ENCODE measurements at regions not wholly inside any gene's neighbourhood (a gene's known extent, or its start where the extent isn't known, plus 50 kb on each side); places are given as distances from the start of the nearest gene placed in this dataset.

- Histone ChIP-seq H4K20me1 (ENCODE audit: insufficient read depth) (no peaks in the 10 kb centered on the region), H3K36me3 (ENCODE audit: low read depth) (no peaks in the 10 kb centered on the region), H3K9me3 (ENCODE audit: low read depth) (no peaks in the 10 kb centered on the region), H3K4me2 (ENCODE audit: unreplicated experiment) (no peak overlapping the region), H3K9ac (no peak overlapping the region), H3K27ac (no peak overlapping the region), H3K27me3 (replicated peaks; ENCODE audit: insufficient read depth) (no peaks in the 10 kb centered on the region), H3K4me3 (no peak overlapping the region), H3F3A (ENCODE audit: insufficient read depth) (no peaks in the 10 kb centered on the region), H2AFZ (no peak overlapping the region), H3K9me2 (ENCODE audit: insufficient read depth) (no peaks in the 10 kb centered on the region), H3K79me2 (ENCODE audit: insufficient read depth) (no peaks in the 10 kb centered on the region), H3K4me1 (ENCODE audit: insufficient read depth) (no peaks in the 10 kb centered on the region)
- 44 to 51% methylated on average over 4 of the region's 4 CpGs for WGBS, 2 experiments (ENCODE audit: low coverage in 1 of 2, low lambda C conversion rate in 2 of 2, missing lambda C conversion rate in 2 of 2)
- in situ Hi-C loops (cut with MboI), result no loop called here
- TF ChIP-seq EZH2 (IDR thresholded peaks at IDR 0.05; ENCODE audit: insufficient read depth, poor library complexity, severe bottlenecking), result no peak
- TF ChIP-seq EZH2phosphoT487 (IDR thresholded peaks at IDR 0.05; ENCODE audit: insufficient read depth, low read depth), result no peak
- DNase-seq, result no peak
Measured at GRCh38 chr22:34427436-34427835, 507.2 kb upstream of the LARGE1 start.

- Histone ChIP-seq H4K20me1 (ENCODE audit: insufficient read depth) (no peaks in the 10 kb centered on the region), H3F3A (ENCODE audit: insufficient read depth) (no peaks in the 10 kb centered on the region), H3K4me2 (ENCODE audit: unreplicated experiment) (no peak overlapping the region), H3K27me3 (replicated peaks; ENCODE audit: insufficient read depth) (no peaks in the 10 kb centered on the region), H3K4me3 (no peak overlapping the region), H3K9me2 (ENCODE audit: insufficient read depth) (no peaks in the 10 kb centered on the region), H2AFZ (no peak overlapping the region), H3K79me2 (ENCODE audit: insufficient read depth) (no peaks in the 10 kb centered on the region), H3K36me3 (ENCODE audit: low read depth) (no peaks in the 10 kb centered on the region), H3K9me3 (ENCODE audit: low read depth) (no peaks in the 10 kb centered on the region), H3K4me1 (ENCODE audit: insufficient read depth) (no peaks in the 10 kb centered on the region), H3K9ac (no peak overlapping the region), H3K27ac (no peak overlapping the region)
- DNase-seq, result no peak
- 4 to 6% methylated on average over 1 of the region's 1 CpG for WGBS, 2 experiments (ENCODE audit: low coverage in 1 of 2, low lambda C conversion rate in 2 of 2, missing lambda C conversion rate in 2 of 2)
- TF ChIP-seq EZH2 (IDR thresholded peaks at IDR 0.05; ENCODE audit: insufficient read depth, poor library complexity, severe bottlenecking) (no peak), EZH2phosphoT487 (IDR thresholded peaks at IDR 0.05; ENCODE audit: insufficient read depth, low read depth) (no peak)
- in situ Hi-C loops (cut with MboI), result no loop called here
Measured at GRCh38 chr22:34427841-34428240, 507.6 kb upstream of the LARGE1 start.

DNA sequence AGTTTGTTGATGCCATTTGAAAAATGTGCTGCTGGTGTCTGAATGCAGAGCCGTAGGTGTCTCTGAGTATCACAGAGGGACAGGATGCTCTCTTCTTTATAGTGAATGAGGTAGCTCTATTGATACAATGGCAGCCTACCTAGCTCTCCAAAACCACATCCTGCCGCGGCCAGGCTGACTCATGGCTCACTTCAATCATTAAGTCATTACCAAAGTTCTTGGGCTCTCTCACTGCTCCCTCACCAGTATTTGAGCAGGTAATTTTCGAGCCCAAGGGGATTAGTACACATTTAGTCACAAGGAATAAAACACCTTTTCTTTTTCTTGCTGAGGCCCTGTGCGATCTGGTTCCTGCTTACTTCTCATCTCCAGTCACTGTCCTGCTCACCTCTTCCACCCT lies 509.0 kb upstream of the LARGE1 start:
- Histone ChIP-seq H3K4me2 (ENCODE audit: unreplicated experiment) (no peak overlapping the region), H4K20me1 (ENCODE audit: insufficient read depth) (no peaks in the 10 kb centered on the region), H3K79me2 (ENCODE audit: insufficient read depth) (no peaks in the 10 kb centered on the region), H2AFZ (no peak overlapping the region), H3K4me1 (ENCODE audit: insufficient read depth) (no peaks in the 10 kb centered on the region), H3K36me3 (ENCODE audit: low read depth) (no peaks in the 10 kb centered on the region), H3K9me2 (ENCODE audit: insufficient read depth) (no peaks in the 10 kb centered on the region), H3K9ac (no peak overlapping the region), H3K9me3 (ENCODE audit: low read depth) (no peaks in the 10 kb centered on the region), H3K4me3 (no peak overlapping the region), H3F3A (ENCODE audit: insufficient read depth) (no peaks in the 10 kb centered on the region), H3K27ac (no peak overlapping the region), H3K27me3 (replicated peaks; ENCODE audit: insufficient read depth) (no peaks in the 10 kb centered on the region)
- TF ChIP-seq EZH2phosphoT487 (IDR thresholded peaks at IDR 0.05; ENCODE audit: insufficient read depth, low read depth) (no peak), EZH2 (IDR thresholded peaks at IDR 0.05; ENCODE audit: insufficient read depth, poor library complexity, severe bottlenecking) (no peak)
- 26 to 34% methylated on average over 5 of the region's 5 CpGs for WGBS, 2 experiments (ENCODE audit: low coverage in 1 of 2, low lambda C conversion rate in 2 of 2, missing lambda C conversion rate in 2 of 2)
- in situ Hi-C loops (cut with MboI), result no loop called here
- DNase-seq, result no peak

GRCh38 chr22:34430386-34430785 lies 510.1 kb upstream of the LARGE1 start:
- no peaks in the 10 kb centered on the region for H3K9me3 ChIP-seq (ENCODE audit: low read depth)
- no peak overlapping the region for H3K4me3 ChIP-seq
- no peaks in the 10 kb centered on the region for H3K79me2 ChIP-seq (ENCODE audit: insufficient read depth)
- TF ChIP-seq EZH2phosphoT487 (IDR thresholded peaks at IDR 0.05; ENCODE audit: insufficient read depth, low read depth), result no peak
- no peak for TF ChIP-seq EZH2 (IDR thresholded peaks at IDR 0.05; ENCODE audit: insufficient read depth, poor library complexity, severe bottlenecking)
- no peaks in the 10 kb centered on the region for H3F3A ChIP-seq (ENCODE audit: insufficient read depth)
- H3K36me3 ChIP-seq (ENCODE audit: low read depth), result no peaks in the 10 kb centered on the region
- H2AFZ ChIP-seq, result no peak overlapping the region
- in situ Hi-C loops (cut with MboI), result no loop called here
- H4K20me1 ChIP-seq (ENCODE audit: insufficient read depth), result no peaks in the 10 kb centered on the region
- H3K27ac ChIP-seq, result no peak overlapping the region
- no peak overlapping the region for H3K9ac ChIP-seq
- H3K27me3 ChIP-seq (replicated peaks; ENCODE audit: insufficient read depth), result no peaks in the 10 kb centered on the region
- no peaks in the 10 kb centered on the region for H3K4me1 ChIP-seq (ENCODE audit: insufficient read depth)
- no peak for DNase-seq
- WGBS, 2 experiments (ENCODE audit: low coverage in 1 of 2, low lambda C conversion rate in 2 of 2, missing lambda C conversion rate in 2 of 2), result 11 to 13% methylated on average over 2 of the region's 2 CpGs
- H3K4me2 ChIP-seq (ENCODE audit: unreplicated experiment), result no peak overlapping the region
- no peaks in the 10 kb centered on the region for H3K9me2 ChIP-seq (ENCODE audit: insufficient read depth)

- H3K36me3 ChIP-seq (ENCODE audit: low read depth), result no peaks in the 10 kb centered on the region
- no peak for DNase-seq
- H3K4me1 ChIP-seq (ENCODE audit: insufficient read depth), result no peaks in the 10 kb centered on the region
- H3K4me3 ChIP-seq, result no peak overlapping the region
- TF ChIP-seq EZH2 (IDR thresholded peaks at IDR 0.05; ENCODE audit: insufficient read depth, poor library complexity, severe bottlenecking), result no peak
- no peak for TF ChIP-seq EZH2phosphoT487 (IDR thresholded peaks at IDR 0.05; ENCODE audit: insufficient read depth, low read depth)
- no peaks in the 10 kb centered on the region for H3K79me2 ChIP-seq (ENCODE audit: insufficient read depth)
- no peaks in the 10 kb centered on the region for H3K9me2 ChIP-seq (ENCODE audit: insufficient read depth)
- no peaks in the 10 kb centered on the region for H3K27me3 ChIP-seq (replicated peaks; ENCODE audit: insufficient read depth)
- H3K9me3 ChIP-seq (ENCODE audit: low read depth), result no peaks in the 10 kb centered on the region
- no peak overlapping the region for H3K9ac ChIP-seq
- no peak overlapping the region for H2AFZ ChIP-seq
- no peaks in the 10 kb centered on the region for H3F3A ChIP-seq (ENCODE audit: insufficient read depth)
- H3K4me2 ChIP-seq (ENCODE audit: unreplicated experiment), result no peak overlapping the region
- H3K27ac ChIP-seq, result no peak overlapping the region
- in situ Hi-C loops (cut with MboI), result no loop called here
- no peaks in the 10 kb centered on the region for H4K20me1 ChIP-seq (ENCODE audit: insufficient read depth)
Measured at GRCh38 chr22:34434371-34434770, 514.1 kb upstream of the LARGE1 start.

All from GM23248 (cell line).